ENCODE measurements at regions not wholly inside any gene's neighbourhood (a gene's known extent, or its start where the extent isn't known, plus 50 kb on each side); places are given as distances from the start of the nearest gene placed in this dataset.

DNA sequence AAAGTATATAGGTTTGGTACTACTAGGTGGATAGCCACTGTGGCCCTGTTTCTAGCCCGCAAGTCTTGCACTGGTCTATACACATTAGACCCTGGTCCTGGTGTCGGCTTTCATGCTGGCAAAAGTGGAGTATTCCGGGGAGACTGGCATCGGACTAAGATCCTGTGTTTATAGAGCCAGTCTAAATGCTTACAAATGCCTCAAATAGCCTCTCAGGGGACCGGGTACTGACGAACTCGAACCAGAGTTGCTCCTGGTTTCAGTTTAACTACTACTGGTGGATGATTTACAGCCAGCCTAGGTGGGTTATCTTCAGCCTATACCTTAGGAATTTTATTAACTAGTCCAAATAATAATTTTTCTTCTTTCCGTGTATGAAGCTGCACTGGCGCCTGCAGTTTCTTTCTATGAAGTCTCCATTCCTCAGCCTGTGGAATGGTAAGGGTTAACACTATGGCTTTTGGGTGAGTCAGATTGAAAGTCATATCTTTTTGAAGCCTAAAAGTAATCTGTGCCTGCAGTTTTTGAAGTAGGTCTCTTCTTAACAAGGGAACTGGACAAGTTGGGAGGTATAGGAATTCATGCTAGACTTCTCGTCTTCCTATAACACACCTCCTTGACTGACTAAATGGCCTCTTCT is 51.3 kb downstream of the OR10H4 start:
- FAIRE-seq, result no peak
- TF ChIP-seq TAF1 (IDR thresholded peaks at IDR 0.05; ENCODE audit: low read depth, low read length) (no peak), POLR2AphosphoS5 (IDR thresholded peaks at IDR 0.05; ENCODE audit: low read depth, low read length) (no peak), PAX5 (IDR thresholded peaks at IDR 0.05; ENCODE audit: insufficient read depth, low read length, severe bottlenecking) (no peak), SPI1 (IDR thresholded peaks at IDR 0.05; ENCODE audit: low read depth, low read length) (no peak), POU2F2 (IDR thresholded peaks at IDR 0.05; ENCODE audit: low read depth, low read length) (no peak), POLR2A (IDR thresholded peaks at IDR 0.05; ENCODE audit: low read depth, low read length) (no peak)

GRCh38 chr19:16001481-16002312 is 52.9 kb downstream of the OR10H4 start:
- no peak for DNase-seq (ENCODE audit: insufficient read length, low spot score)
- TF ChIP-seq SPI1 (IDR thresholded peaks at IDR 0.05; ENCODE audit: low read depth, low read length) (no peak), POLR2AphosphoS5 (IDR thresholded peaks at IDR 0.05; ENCODE audit: low read depth, low read length) (no peak), POU2F2 (IDR thresholded peaks at IDR 0.05; ENCODE audit: low read depth, low read length) (peak; percentile 77; the same call in 1 of the 2 replicates), POLR2A (IDR thresholded peaks at IDR 0.05; ENCODE audit: low read depth, low read length) (peak; percentile 82), TAF1 (IDR thresholded peaks at IDR 0.05; ENCODE audit: low read depth, low read length) (peak; percentile 68; the same call in 1 of the 2 replicates)
- peak; percentile 98 for FAIRE-seq

More for the DNA sequence above, 51.3 kb downstream of the OR10H4 start:
- no peak for DNase-seq (ENCODE audit: insufficient read length, low spot score)

GRCh38 chr19:16002406-16003384 is 53.9 kb downstream of the OR10H4 start:
- TF ChIP-seq TAF1 (IDR thresholded peaks at IDR 0.05; ENCODE audit: low read depth, low read length) (no peak), SPI1 (IDR thresholded peaks at IDR 0.05; ENCODE audit: low read depth, low read length) (no peak), POLR2AphosphoS5 (IDR thresholded peaks at IDR 0.05; ENCODE audit: low read depth, low read length) (no peak), POLR2A (IDR thresholded peaks at IDR 0.05; ENCODE audit: low read depth, low read length) (no peak), POU2F2 (IDR thresholded peaks at IDR 0.05; ENCODE audit: low read depth, low read length) (no peak), PAX5 (IDR thresholded peaks at IDR 0.05; ENCODE audit: insufficient read depth, low read length, severe bottlenecking) (no peak)
- DNase-seq (ENCODE audit: insufficient read length, low spot score) (no peak), FAIRE-seq (no peak)

GRCh38 chr19:16003391-16003790 is 54.6 kb downstream of the OR10H4 start:
- no peak for TF ChIP-seq POLR2AphosphoS5 (IDR thresholded peaks at IDR 0.05; ENCODE audit: low read depth, low read length)
- TF ChIP-seq POU2F2 (IDR thresholded peaks at IDR 0.05; ENCODE audit: low read depth, low read length), result no peak
- TF ChIP-seq POLR2A (IDR thresholded peaks at IDR 0.05; ENCODE audit: low read depth, low read length), result no peak
- no peak for TF ChIP-seq TAF1 (IDR thresholded peaks at IDR 0.05; ENCODE audit: low read depth, low read length)
- TF ChIP-seq SPI1 (IDR thresholded peaks at IDR 0.05; ENCODE audit: low read depth, low read length), result no peak
- no peak for TF ChIP-seq PAX5 (IDR thresholded peaks at IDR 0.05; ENCODE audit: insufficient read depth, low read length, severe bottlenecking)
- DNase-seq (ENCODE audit: insufficient read length, low spot score) (no peak), FAIRE-seq (no peak)

DNA sequence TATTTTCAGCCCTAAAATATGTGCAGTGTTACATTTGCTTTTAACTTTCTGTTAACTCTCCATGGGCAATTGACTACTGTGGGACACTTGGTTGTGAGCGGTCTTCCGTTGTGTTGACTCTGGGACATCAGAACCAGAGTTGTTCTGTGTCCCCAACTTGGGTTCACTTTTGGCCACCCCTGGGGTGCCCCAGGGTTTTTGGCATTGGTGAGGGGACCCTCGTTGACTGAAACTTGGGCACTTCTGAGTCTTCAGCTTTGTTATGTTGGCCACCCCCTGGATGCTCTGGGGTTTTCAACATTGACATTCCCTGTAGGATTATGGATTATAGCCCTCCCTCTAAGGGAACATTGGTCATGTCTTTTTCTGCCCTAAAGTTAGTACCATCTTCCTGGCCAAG is 57.1 kb downstream of the OR10H4 start:
- FAIRE-seq, result no peak
- TF ChIP-seq POLR2AphosphoS5 (IDR thresholded peaks at IDR 0.05; ENCODE audit: low read depth, low read length) (no peak), PAX5 (IDR thresholded peaks at IDR 0.05; ENCODE audit: insufficient read depth, low read length, severe bottlenecking) (no peak), POLR2A (IDR thresholded peaks at IDR 0.05; ENCODE audit: low read depth, low read length) (no peak), TAF1 (IDR thresholded peaks at IDR 0.05; ENCODE audit: low read depth, low read length) (no peak), POU2F2 (IDR thresholded peaks at IDR 0.05; ENCODE audit: low read depth, low read length) (no peak), SPI1 (IDR thresholded peaks at IDR 0.05; ENCODE audit: low read depth, low read length) (no peak)
- no peak for DNase-seq (ENCODE audit: insufficient read length, low spot score)

- FAIRE-seq (no peak), DNase-seq (ENCODE audit: insufficient read length, low spot score) (no peak)
- TF ChIP-seq POU2F2 (IDR thresholded peaks at IDR 0.05; ENCODE audit: low read depth, low read length) (no peak), POLR2AphosphoS5 (IDR thresholded peaks at IDR 0.05; ENCODE audit: low read depth, low read length) (no peak), TAF1 (IDR thresholded peaks at IDR 0.05; ENCODE audit: low read depth, low read length) (no peak), PAX5 (IDR thresholded peaks at IDR 0.05; ENCODE audit: insufficient read depth, low read length, severe bottlenecking) (no peak), SPI1 (IDR thresholded peaks at IDR 0.05; ENCODE audit: low read depth, low read length) (no peak), POLR2A (IDR thresholded peaks at IDR 0.05; ENCODE audit: low read depth, low read length) (no peak)
These were observed 63.7 kb upstream of the TPM4 start for GRCh38 chr19:16012552-16012951.

DNA sequence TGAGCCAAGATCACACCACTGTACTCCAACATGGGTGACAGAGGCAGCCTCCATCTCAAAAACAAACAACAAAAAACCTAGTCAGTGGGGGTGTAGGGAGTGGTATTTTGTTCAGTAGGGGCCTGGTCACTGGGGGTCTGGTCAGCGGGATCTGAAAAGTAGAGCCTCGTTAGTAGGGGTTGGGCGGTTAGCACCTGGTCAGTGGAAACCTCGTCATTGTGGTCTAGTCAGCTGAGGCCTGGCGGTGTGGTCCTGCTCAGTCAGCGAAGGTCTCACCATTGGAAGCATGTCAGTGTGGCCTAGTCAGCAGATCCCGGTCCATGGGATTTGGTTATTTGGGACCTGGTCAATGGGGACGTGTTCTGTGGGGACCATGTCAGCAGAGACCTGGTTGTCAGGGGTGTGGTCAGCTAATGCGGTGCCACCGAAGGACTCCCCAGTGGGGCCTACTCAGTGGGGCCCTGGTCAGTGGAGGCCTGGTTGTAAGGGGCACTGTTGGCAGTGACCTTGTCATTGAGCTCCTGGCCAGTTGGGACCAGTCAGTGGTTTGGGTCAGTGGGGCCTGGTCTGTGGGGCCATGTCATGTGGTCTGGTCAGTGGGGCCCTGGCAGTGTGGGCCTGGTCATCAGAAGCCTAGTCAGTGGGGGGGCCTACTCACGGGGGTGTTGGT is 63.0 kb upstream of the TPM4 start:
- DNase-seq (ENCODE audit: insufficient read length, low spot score) (no peak), FAIRE-seq (no peak)
- TF ChIP-seq POU2F2 (IDR thresholded peaks at IDR 0.05; ENCODE audit: low read depth, low read length), result no peak
- no peak for TF ChIP-seq PAX5 (IDR thresholded peaks at IDR 0.05; ENCODE audit: insufficient read depth, low read length, severe bottlenecking)
- TF ChIP-seq POLR2A (IDR thresholded peaks at IDR 0.05; ENCODE audit: low read depth, low read length), result no peak
- TF ChIP-seq SPI1 (IDR thresholded peaks at IDR 0.05; ENCODE audit: low read depth, low read length), result no peak
